NCI-H2171 treated with DMSO at 0.1 percent for 48 hours (cell line): ENCODE measurements at regions not wholly inside any gene's neighbourhood (a gene's known extent, or its start where the extent isn't known, plus 50 kb on each side); places are given as distances from the start of the nearest gene placed in this dataset.

Experiments
- DNase-seq: peaks from one replicate; lab custom pipeline; 2025; lab: John Stamatoyannopoulos, UW

GRCh38 chr13:77423296-77423695 lies 96.4 kb upstream of the MYCBP2 start:
- no peak for DNase-seq

GRCh38 chr13:77422724-77423123 lies 95.8 kb upstream of the MYCBP2 start:
- no peak for DNase-seq

GRCh38 chr13:77417897-77418296 lies 91.0 kb upstream of the MYCBP2 start:
- no peak for DNase-seq

- peak; percentile 36 for DNase-seq
Observed at GRCh38 chr13:77416666-77417212, 89.8 kb upstream of the MYCBP2 start.

- peak; percentile 20 for DNase-seq
Observed at GRCh38 chr13:77415253-77416071, 88.6 kb upstream of the MYCBP2 start.

- DNase-seq, result no peak
Observed at GRCh38 chr13:77412860-77413259, 86.0 kb upstream of the MYCBP2 start.

- peak; percentile 79 for DNase-seq
Observed at GRCh38 chr13:77412116-77412635, 85.3 kb upstream of the MYCBP2 start.

- DNase-seq, result no peak
Observed at GRCh38 chr13:77409412-77409811, 82.5 kb upstream of the MYCBP2 start.

GRCh38 chr13:77406644-77407440 lies 79.9 kb upstream of the MYCBP2 start:
- peak; percentile 10 for DNase-seq

- DNase-seq, result no peak
Observed at GRCh38 chr13:77398825-77399620, 72.1 kb upstream of the MYCBP2 start.

GRCh38 chr13:77397636-77398035 lies 70.7 kb upstream of the MYCBP2 start:
- DNase-seq, result no peak

GRCh38 chr13:77391475-77391874 lies 64.6 kb upstream of the MYCBP2 start:
- DNase-seq, result no peak

GRCh38 chr13:77390391-77390790 lies 63.5 kb upstream of the MYCBP2 start:
- DNase-seq, result no peak

GRCh38 chr13:77389625-77390000 lies 62.7 kb upstream of the MYCBP2 start:
- DNase-seq, result peak; percentile 61

GRCh38 chr13:77388944-77389624 lies 62.2 kb upstream of the MYCBP2 start:
- no peak for DNase-seq

GRCh38 chr13:77387607-77388200 lies 60.8 kb upstream of the MYCBP2 start:
- no peak for DNase-seq

- no peak for DNase-seq
Observed at GRCh38 chr13:77386880-77387606, 60.1 kb upstream of the MYCBP2 start.

- no peak for DNase-seq
Observed at GRCh38 chr13:77386046-77386445, 59.2 kb upstream of the MYCBP2 start.

GRCh38 chr13:77384999-77385398 lies 58.1 kb upstream of the MYCBP2 start:
- DNase-seq, result no peak

- DNase-seq, result no peak
Observed at GRCh38 chr13:77383097-77383496, 56.2 kb upstream of the MYCBP2 start.
